ENCODE measurements at regions not wholly inside any gene's neighbourhood (a gene's known extent, or its start where the extent isn't known, plus 50 kb on each side); places are given as distances from the start of the nearest gene placed in this dataset.

GRCh38 chr4:107562316-107562715 lies 157.7 kb downstream of the PAPSS1 start:
- TF ChIP-seq CTCF (IDR thresholded peaks at IDR 0.05; ENCODE audit: insufficient read depth, low read length) = no peak
- H3K4me3 ChIP-seq (ENCODE audit: low read depth, low read length) = no peak overlapping the region
- no peak for DNase-seq (ENCODE audit: low read depth)

GRCh38 chr4:107561481-107561880 lies 158.6 kb downstream of the PAPSS1 start:
- peak; percentile 74 for DNase-seq (ENCODE audit: low read depth)
- no peak overlapping the region for H3K4me3 ChIP-seq (ENCODE audit: low read depth, low read length)
- no peak for TF ChIP-seq CTCF (IDR thresholded peaks at IDR 0.05; ENCODE audit: insufficient read depth, low read length)

GRCh38 chr4:107559653-107560052 lies 160.4 kb downstream of the PAPSS1 start:
- DNase-seq (ENCODE audit: low read depth) = no peak
- H3K4me3 ChIP-seq (ENCODE audit: low read depth, low read length) = no peak overlapping the region
- no peak for TF ChIP-seq CTCF (IDR thresholded peaks at IDR 0.05; ENCODE audit: insufficient read depth, low read length)

- no peak overlapping the region for H3K4me3 ChIP-seq (ENCODE audit: low read depth, low read length)
- no peak for TF ChIP-seq CTCF (IDR thresholded peaks at IDR 0.05; ENCODE audit: insufficient read depth, low read length)
- no peak for DNase-seq (ENCODE audit: low read depth)
These were observed 167.7 kb downstream of the PAPSS1 start for GRCh38 chr4:107552306-107552705.

GRCh38 chr4:107548211-107548905 lies 171.7 kb downstream of the PAPSS1 start:
- H3K4me3 ChIP-seq (ENCODE audit: low read depth, low read length) = no peak overlapping the region
- no peak for DNase-seq (ENCODE audit: low read depth)
- no peak for TF ChIP-seq CTCF (IDR thresholded peaks at IDR 0.05; ENCODE audit: insufficient read depth, low read length)

- no peak for DNase-seq (ENCODE audit: low read depth)
- no peak for TF ChIP-seq CTCF (IDR thresholded peaks at IDR 0.05; ENCODE audit: insufficient read depth, low read length)
- H3K4me3 ChIP-seq (ENCODE audit: low read depth, low read length) = no peak overlapping the region
These were observed 173.4 kb downstream of the PAPSS1 start for GRCh38 chr4:107546638-107547037.

GRCh38 chr4:107541511-107541910 lies 178.5 kb downstream of the PAPSS1 start:
- no peak for TF ChIP-seq CTCF (IDR thresholded peaks at IDR 0.05; ENCODE audit: insufficient read depth, low read length)
- H3K4me3 ChIP-seq (ENCODE audit: low read depth, low read length) = no peak overlapping the region
- no peak for DNase-seq (ENCODE audit: low read depth)
